K562 (cell line): ENCODE measurements at regions not wholly inside any gene's neighbourhood (a gene's known extent, or its start where the extent isn't known, plus 50 kb on each side); places are given as distances from the start of the nearest gene placed in this dataset.

ENCODE experiments used
- EGR1 ChIP-seq: fragments of 450-650 bp; conservative IDR thresholded peaks from 2 replicates; pipeline ENCODE4 v1.6.1; 2017; ENCODE audit warnings: mild to moderate bottlenecking
- GTF2E2 ChIP-seq: fragments of 200-800 bp; sonication (Bioruptor generic); IDR thresholded peaks from 2 replicates; pipeline ENCODE4 v1.6.1; 2016; ENCODE audit warnings: missing genetic modification characterization, missing compliant biosample characterization
- HNRNPL ChIP-seq: fragments of 200-400 bp; formaldehyde crosslinking; IDR thresholded peaks from 2 replicates; pipeline ENCODE4 v1.6.1; 2017; ENCODE audit warnings: low read depth, mild to moderate bottlenecking, low read length
- KAT2B ChIP-seq: IDR thresholded peaks from one replicate; pipeline ENCODE4 v1.6.1; 2012; ENCODE audit warnings: low read depth, mild to moderate bottlenecking, control low read depth, inconsistent platforms, low read length, moderate library complexity
- KDM4B ChIP-seq, 2 experiments: fragments of 450-650 bp in 1 of 2; sonication (generic) in 1 of 2; IDR thresholded peaks; 2 replicates each; pipeline ENCODE4 v1.6.1; 2016 to 2017; ENCODE audit warnings: borderline replicate concordance in 2 of 2, antibody characterized with exemption in 1 of 2, low read depth in 1 of 2, mild to moderate bottlenecking in 1 of 2
- KLF10 ChIP-seq: fragments of 250-450 bp; sonication (Bioruptor Pico); IDR thresholded peaks from 2 replicates; pipeline ENCODE4 v1.6.1; 2021; ENCODE audit warnings: matching md5 sums
- NR2C2 ChIP-seq, 2 experiments: fragments of 200-800 bp in 1 of 2; sonication (Bioruptor generic) in 1 of 2; sonication (generic) in 1 of 2; formaldehyde crosslinking in 1 of 2; IDR thresholded peaks; 2 replicates each; pipeline versions ENCODE4 v1.6.1 to v1.8.0; 2016 to 2022; ENCODE audit warnings: mild to moderate bottlenecking in 1 of 2, missing compliant biosample characterization in 1 of 2, missing genetic modification characterization in 1 of 2, missing genetic modification reagents in 1 of 2
- PTRF ChIP-seq: fragments of 450-650 bp; IDR thresholded peaks from 2 replicates; pipeline ENCODE4 v1.6.1; 2016; ENCODE audit warnings: mild to moderate bottlenecking, missing genetic modification characterization, missing compliant biosample characterization
- RBM14 ChIP-seq: fragments of 200-400 bp; formaldehyde crosslinking; IDR thresholded peaks from 2 replicates; pipeline ENCODE4 v1.6.1; 2018; ENCODE audit warnings: low read depth, mild to moderate bottlenecking, low read length, moderate library complexity, borderline replicate concordance; ENCODE audit not compliant: insufficient read depth
- ZBTB17 ChIP-seq: fragments of 450-650 bp; formaldehyde crosslinking; IDR thresholded peaks from 2 replicates; pipeline ENCODE4 v1.4.0; 2020; ENCODE audit warnings: mild to moderate bottlenecking
- ZC3H8 ChIP-seq: fragments of 450-650 bp; IDR thresholded peaks from 2 replicates; pipeline ENCODE4 v1.6.1; 2017
- ZNF174 ChIP-seq: fragments of 250-450 bp; sonication (Bioruptor Pico); IDR thresholded peaks from 2 replicates; pipeline ENCODE4 v1.4.0; 2020; ENCODE audit warnings: mild to moderate bottlenecking
- ZNF324 ChIP-seq: fragments of 250-450 bp; sonication (Bioruptor Pico); IDR thresholded peaks from 2 replicates; pipeline ENCODE4 v1.4.0; 2020; ENCODE audit warnings: mild to moderate bottlenecking
- ZNF41 ChIP-seq: fragments of 250-450 bp; sonication (Bioruptor Pico); conservative IDR thresholded peaks from 2 replicates; pipeline ENCODE4 v1.4.0; 2020; ENCODE audit warnings: mild to moderate bottlenecking
- TF ChIP-seq, protein P1 (sequence below), 2 experiments: fragments of 450-650 bp; IDR thresholded peaks; 2 replicates each; pipeline ENCODE4 v1.6.1; 2016
- TF ChIP-seq, protein P2 (sequence below): IDR thresholded peaks from 2 replicates; pipeline ENCODE4 v1.6.1; 2016; ENCODE audit warnings: missing genetic modification characterization, missing compliant biosample characterization
- TF ChIP-seq, protein P3 (sequence below): fragments of 250-450 bp; sonication (Bioruptor Pico); IDR thresholded peaks from 2 replicates; pipeline ENCODE4 v1.4.0; 2020; ENCODE audit warnings: mild to moderate bottlenecking, moderate library complexity
- TF ChIP-seq, protein P4 (sequence below), 2 experiments: fragments of 250-450 bp in 1 of 2; fragments of 450-650 bp in 1 of 2; sonication (Bioruptor Pico) in 1 of 2; IDR thresholded peaks; 2 replicates each; pipeline versions ENCODE4 v1.6.1 to v1.8.0; 2016 to 2021; ENCODE audit warnings: mild to moderate bottlenecking in 2 of 2, moderate library complexity in 2 of 2, missing compliant biosample characterization in 1 of 2, missing genetic modification characterization in 1 of 2
- TF ChIP-seq, protein P5 (sequence below), 2 experiments: fragments of 450-650 bp; conservative IDR thresholded peaks; 2 replicates each; pipeline ENCODE4 v1.6.1; 2017; ENCODE audit warnings: mild to moderate bottlenecking in 2 of 2, moderate library complexity in 2 of 2

DNA sequence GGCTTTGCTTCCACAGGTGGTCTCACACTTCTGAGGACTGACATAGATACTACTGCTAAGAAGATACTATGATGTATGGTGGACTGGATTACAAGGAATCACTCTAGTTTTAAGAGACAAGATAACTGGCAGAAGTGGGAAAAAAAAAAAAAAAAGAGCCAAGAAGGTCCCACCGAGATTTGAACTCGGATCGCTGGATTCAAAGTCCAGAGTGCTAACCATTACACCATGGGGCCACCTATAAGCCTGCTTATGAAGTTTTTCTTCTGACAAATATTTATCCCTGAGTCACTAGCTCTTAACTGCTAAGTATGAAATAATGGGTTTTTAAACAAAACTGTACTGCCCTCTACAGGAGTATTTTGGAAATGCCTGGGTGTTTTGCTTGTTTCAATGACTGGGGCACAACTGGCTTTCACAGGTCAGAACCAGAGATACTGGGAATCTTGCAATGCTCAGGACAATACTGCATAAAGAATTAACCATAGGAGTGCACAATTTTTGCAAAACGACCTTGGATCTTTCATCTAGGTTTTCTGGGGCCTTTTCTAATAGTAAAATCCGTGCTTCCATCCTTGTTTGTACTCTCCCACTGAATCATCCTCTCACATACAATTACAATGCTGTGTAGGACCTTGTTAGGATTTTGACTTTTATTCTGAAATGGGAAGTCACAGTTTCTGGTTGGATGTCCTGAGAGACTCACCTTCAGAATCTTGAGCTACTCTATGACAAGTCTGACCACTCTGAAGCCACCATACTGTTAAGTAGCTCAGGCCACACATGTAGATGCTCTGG, 116.3 kb downstream of the OR2B2 start (continued):
- TF ChIP-seq NR2C2 (CRISPR knock-in tag; IDR thresholded peaks at IDR 0.05) (no peak), NR2C2 (tag; IDR thresholded peaks at IDR 0.05) (no peak), EGR1 (no peak), ZNF174 (CRISPR knock-in tag) (peak; percentile 63; the same call in 1 of the 2 replicates), KLF10 (CRISPR knock-in tag) (no peak), KDM4B (IDR thresholded peaks at IDR 0.05; ENCODE audit: borderline replicate concordance in 2 of 2, low read depth in 1 of 2) (no peak), RBM14 (no peak), ZBTB17 (CRISPR knock-in tag) (no peak), ZNF324 (no peak), ZC3H8 (no peak), ZNF41 (CRISPR knock-in tag) (no peak), PTRF (no peak), GTF2E2 (peak; percentile 38; the same call in 1 of the 2 replicates), KAT2B (no peak), HNRNPL (no peak)
- TF ChIP-seq, protein P1, sequence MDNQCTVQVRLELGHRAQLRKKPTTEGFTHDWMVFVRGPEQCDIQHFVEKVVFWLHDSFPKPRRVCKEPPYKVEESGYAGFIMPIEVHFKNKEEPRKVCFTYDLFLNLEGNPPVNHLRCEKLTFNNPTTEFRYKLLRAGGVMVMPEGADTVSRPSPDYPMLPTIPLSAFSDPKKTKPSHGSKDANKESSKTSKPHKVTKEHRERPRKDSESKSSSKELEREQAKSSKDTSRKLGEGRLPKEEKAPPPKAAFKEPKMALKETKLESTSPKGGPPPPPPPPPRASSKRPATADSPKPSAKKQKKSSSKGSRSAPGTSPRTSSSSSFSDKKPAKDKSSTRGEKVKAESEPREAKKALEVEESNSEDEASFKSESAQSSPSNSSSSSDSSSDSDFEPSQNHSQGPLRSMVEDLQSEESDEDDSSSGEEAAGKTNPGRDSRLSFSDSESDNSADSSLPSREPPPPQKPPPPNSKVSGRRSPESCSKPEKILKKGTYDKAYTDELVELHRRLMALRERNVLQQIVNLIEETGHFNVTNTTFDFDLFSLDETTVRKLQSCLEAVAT (IDR thresholded peaks at IDR 0.05): 0 out of 4 replicates have a peak, but pooled peaks of 1 of the 2 experiments have one; percentile 62
- TF ChIP-seq, protein P2, sequence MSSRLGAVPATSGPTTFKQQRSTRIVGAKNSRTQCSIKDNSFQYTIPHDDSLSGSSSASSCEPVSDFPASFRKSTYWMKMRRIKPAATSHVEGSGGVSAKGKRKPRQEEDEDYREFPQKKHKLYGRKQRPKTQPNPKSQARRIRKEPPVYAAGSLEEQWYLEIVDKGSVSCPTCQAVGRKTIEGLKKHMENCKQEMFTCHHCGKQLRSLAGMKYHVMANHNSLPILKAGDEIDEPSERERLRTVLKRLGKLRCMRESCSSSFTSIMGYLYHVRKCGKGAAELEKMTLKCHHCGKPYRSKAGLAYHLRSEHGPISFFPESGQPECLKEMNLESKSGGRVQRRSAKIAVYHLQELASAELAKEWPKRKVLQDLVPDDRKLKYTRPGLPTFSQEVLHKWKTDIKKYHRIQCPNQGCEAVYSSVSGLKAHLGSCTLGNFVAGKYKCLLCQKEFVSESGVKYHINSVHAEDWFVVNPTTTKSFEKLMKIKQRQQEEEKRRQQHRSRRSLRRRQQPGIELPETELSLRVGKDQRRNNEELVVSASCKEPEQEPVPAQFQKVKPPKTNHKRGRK (tag): no peak
- TF ChIP-seq, protein P3, sequence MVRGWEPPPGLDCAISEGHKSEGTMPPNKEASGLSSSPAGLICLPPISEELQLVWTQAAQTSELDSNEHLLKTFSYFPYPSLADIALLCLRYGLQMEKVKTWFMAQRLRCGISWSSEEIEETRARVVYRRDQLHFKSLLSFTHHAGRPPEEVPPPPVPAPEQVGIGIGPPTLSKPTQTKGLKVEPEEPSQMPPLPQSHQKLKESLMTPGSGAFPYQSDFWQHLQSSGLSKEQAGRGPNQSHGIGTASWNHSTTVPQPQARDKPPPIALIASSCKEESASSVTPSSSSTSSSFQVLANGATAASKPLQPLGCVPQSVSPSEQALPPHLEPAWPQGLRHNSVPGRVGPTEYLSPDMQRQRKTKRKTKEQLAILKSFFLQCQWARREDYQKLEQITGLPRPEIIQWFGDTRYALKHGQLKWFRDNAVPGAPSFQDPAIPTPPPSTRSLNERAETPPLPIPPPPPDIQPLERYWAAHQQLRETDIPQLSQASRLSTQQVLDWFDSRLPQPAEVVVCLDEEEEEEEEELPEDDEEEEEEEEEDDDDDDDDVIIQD (CRISPR knock-in tag): no peak
- TF ChIP-seq, protein P4, sequence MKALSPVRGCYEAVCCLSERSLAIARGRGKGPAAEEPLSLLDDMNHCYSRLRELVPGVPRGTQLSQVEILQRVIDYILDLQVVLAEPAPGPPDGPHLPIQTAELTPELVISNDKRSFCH (CRISPR knock-in tag; IDR thresholded peaks at IDR 0.05): no peak
- TF ChIP-seq, protein P4 (tag; IDR thresholded peaks at IDR 0.05): peak; percentile 63; the same call in 1 of the 2 replicates
- TF ChIP-seq, protein P5, sequence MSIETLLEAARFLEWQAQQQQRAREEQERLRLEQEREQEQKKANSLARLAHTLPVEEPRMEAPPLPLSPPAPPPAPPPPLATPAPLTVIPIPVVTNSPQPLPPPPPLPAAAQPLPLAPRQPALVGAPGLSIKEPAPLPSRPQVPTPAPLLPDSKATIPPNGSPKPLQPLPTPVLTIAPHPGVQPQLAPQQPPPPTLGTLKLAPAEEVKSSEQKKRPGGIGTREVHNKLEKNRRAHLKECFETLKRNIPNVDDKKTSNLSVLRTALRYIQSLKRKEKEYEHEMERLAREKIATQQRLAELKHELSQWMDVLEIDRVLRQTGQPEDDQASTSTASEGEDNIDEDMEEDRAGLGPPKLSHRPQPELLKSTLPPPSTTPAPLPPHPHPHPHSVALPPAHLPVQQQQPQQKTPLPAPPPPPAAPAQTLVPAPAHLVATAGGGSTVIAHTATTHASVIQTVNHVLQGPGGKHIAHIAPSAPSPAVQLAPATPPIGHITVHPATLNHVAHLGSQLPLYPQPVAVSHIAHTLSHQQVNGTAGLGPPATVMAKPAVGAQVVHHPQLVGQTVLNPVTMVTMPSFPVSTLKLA (conservative IDR thresholded peaks at IDR 0.05): peak in 1 of 2 experiments; percentile 32; a peak in 2 of 4 replicates
